Pancreas (tissue), 10 donors: ENCODE measurements at regions not wholly inside any gene's neighbourhood (a gene's known extent, or its start where the extent isn't known, plus 50 kb on each side); places are given as distances from the start of the nearest gene placed in this dataset.

Experiments
- ATAC-seq, 4 donors: fragments of 200-7000 bp; cut with Tn5 transposase; one replicate each; pipeline versions ENCODE4 v1.8.0 to v1.9.1; 2020; ENCODE audit warnings: mild to moderate bottlenecking in 4 of 4, moderate library complexity in 4 of 4
- DNase-seq, 6 donors: peaks; one replicate each; pipeline ENCODE4 v3.0.0-alpha.2; 2020
- FAIRE-seq: peaks from 2 replicates; lab custom pipeline; 2012; peaks lifted over from hg19 to GRCh38; lab: Jason Lieb, UNC
- H3K27ac ChIP-seq, 4 donors: fragments of 200-600 bp; sonication (generic); 1 replicate in 3 of 4; 2 replicates in 1 of 4; pipeline versions ENCODE4 v1.5.0 to v1.8.0; 2020
- H3K27me3 ChIP-seq, 4 donors: fragments of 200-600 bp; one replicate each; pipeline ENCODE4 v1.8.0; 2021
- H3K36me3 ChIP-seq, 3 donors: fragments of 200-600 bp; sonication (generic) in 1 of 3; one replicate each; pipeline versions ENCODE4 v1.5.0 to v1.8.0; 2020 to 2021
- H3K4me1 ChIP-seq, 3 donors: fragments of 200-600 bp; one replicate each; pipeline ENCODE4 v1.8.0; 2021
- H3K4me3 ChIP-seq, 4 donors: fragments of 200-600 bp; sonication (generic) in 2 of 4; one replicate each; pipeline versions ENCODE4 v1.5.0 to v1.8.0; 2020 to 2021
- H3K9me3 ChIP-seq, 4 donors: fragments of 200-600 bp; one replicate each; pipeline ENCODE4 v1.8.0; 2021
- CTCF ChIP-seq, 4 donors: fragments of 200-600 bp; sonication (generic) in 3 of 4; IDR thresholded peaks; one replicate each; pipeline versions ENCODE4 v1.5.0 to v1.8.0; 2021; ENCODE audit warnings: antibody characterized with exemption in 4 of 4
- WGBS, 2 donors: extraction: QIAGEN DNeasy Blood & Tissue Kit; methylation state at CpG; one replicate each; pipeline ENCODE4 v1.1.7; 2013; 5-methylcytosine and 5-hydroxymethylcytosine counted together
- intact Hi-C, 3 donors: fragments of 100-400 bp; cut with DNase I; formaldehyde crosslinking; loops; one replicate each; pipeline versions ENCODE4 v1.11.1 to v1.14.2; 2022
- donor health status: healthy with polysubstance abuse.
- donor health status: DM: no; HTN: no; CAD: no; lungs with moderate emphysema.
- donor health status: DM: no; HTN: no; CAD: no.
- donor health status: control.
- donor health status: control.
- donor health status: Bipolar disorder and iron deficiency.
- donor health status: DM: yes; HTN: yes; CAD: no.
- donor health status: DM: no; HTN: no; CAD: no.
- donor health status: DM: no; HTN: no; CAD: no.
- donor health status: DM: yes; HTN: yes; CAD: no.

GRCh38 chr6:2535506-2535905, 215.2 kb downstream of the MYLK4 start:
- no peak for FAIRE-seq
- H3K27me3 ChIP-seq, result no peaks in the 10 kb centered on the region
- TF ChIP-seq CTCF (IDR thresholded peaks at IDR 0.05), result no peak
- H3K4me1 ChIP-seq, result no peaks in the 10 kb centered on the region
- H3K36me3 ChIP-seq, result no peaks in the 10 kb centered on the region
- DNase-seq, result no peak
- no peak overlapping the region for H3K4me3 ChIP-seq
- no peak for ATAC-seq
- H3K27ac ChIP-seq, result no peak overlapping the region
- 65 to 75% methylated on average over 8 of the region's 8 CpGs for WGBS, 2 donors
- H3K9me3 ChIP-seq, result peaks cover 0 to 3% (median 0%) of the 10 kb centered on the region in 4 donors
- intact Hi-C loops, result no loop called here

GRCh38 chr6:2534406-2535042, 216.2 kb downstream of the MYLK4 start:
- ATAC-seq (no peak), FAIRE-seq (no peak), DNase-seq (no peak)
- intact Hi-C loops, result no loop called here
- no peak overlapping the region for H3K27ac ChIP-seq
- 56 to 62% methylated on average over 5 of the region's 5 CpGs for WGBS, 2 donors
- TF ChIP-seq CTCF (IDR thresholded peaks at IDR 0.05), result no peak
- no peaks in the 10 kb centered on the region for H3K4me1 ChIP-seq
- no peak overlapping the region for H3K4me3 ChIP-seq
- no peaks in the 10 kb centered on the region for H3K9me3 ChIP-seq
- H3K27me3 ChIP-seq, result no peaks in the 10 kb centered on the region
- no peaks in the 10 kb centered on the region for H3K36me3 ChIP-seq

GRCh38 chr6:2531426-2532215, 219.1 kb downstream of the MYLK4 start:
- FAIRE-seq, result no peak
- H3K4me3 ChIP-seq, result no peak overlapping the region
- H3K4me1 ChIP-seq, result no peaks in the 10 kb centered on the region
- no peak for TF ChIP-seq CTCF (IDR thresholded peaks at IDR 0.05)
- intact Hi-C loops, result no loop called here
- no peaks in the 10 kb centered on the region for H3K36me3 ChIP-seq
- DNase-seq, result no peak
- H3K27me3 ChIP-seq, result no peaks in the 10 kb centered on the region
- no peaks in the 10 kb centered on the region for H3K9me3 ChIP-seq
- no peak for ATAC-seq
- H3K27ac ChIP-seq, result no peak overlapping the region
- WGBS, 2 donors, result 59 to 75% methylated on average over 6 of the region's 6 CpGs

GRCh38 chr6:2529211-2529719, 221.5 kb downstream of the MYLK4 start:
- FAIRE-seq, result no peak
- H3K4me1 ChIP-seq, result no peaks in the 10 kb centered on the region
- TF ChIP-seq CTCF (IDR thresholded peaks at IDR 0.05), result no peak
- WGBS, 2 donors, result 36 to 47% methylated on average over 7 of the region's 7 CpGs
- intact Hi-C loops, result no loop called here
- no peaks in the 10 kb centered on the region for H3K9me3 ChIP-seq
- no peaks in the 10 kb centered on the region for H3K27me3 ChIP-seq
- H3K36me3 ChIP-seq, result no peaks in the 10 kb centered on the region
- no peak overlapping the region for H3K4me3 ChIP-seq
- DNase-seq, result peak in 1 of 6 donors; percentile 33
- H3K27ac ChIP-seq, result no peak overlapping the region
- ATAC-seq, result peak in 1 of 4 donors; percentile 32

GRCh38 chr6:2528156-2528555, 222.6 kb downstream of the MYLK4 start:
- Histone ChIP-seq H3K9me3 (no peaks in the 10 kb centered on the region), H3K27me3 (no peaks in the 10 kb centered on the region), H3K4me1 (no peaks in the 10 kb centered on the region), H3K27ac (no peak overlapping the region), H3K4me3 (no peak overlapping the region), H3K36me3 (no peaks in the 10 kb centered on the region)
- WGBS, 2 donors, result 68 to 70% methylated on average over 4 of the region's 4 CpGs
- no peak for DNase-seq
- intact Hi-C loops, result no loop called here
- no peak for ATAC-seq
- FAIRE-seq, result no peak
- no peak for TF ChIP-seq CTCF (IDR thresholded peaks at IDR 0.05)
